ENCODE measurements at regions not wholly inside any gene's neighbourhood (a gene's known extent, or its start where the extent isn't known, plus 50 kb on each side); places are given as distances from the start of the nearest gene placed in this dataset.
"Not testable (repeated sequence)": the region's sequence is repeated elsewhere in the genome, so short reads cannot be mapped to it uniquely, and the experiment has no call there.

DNA sequence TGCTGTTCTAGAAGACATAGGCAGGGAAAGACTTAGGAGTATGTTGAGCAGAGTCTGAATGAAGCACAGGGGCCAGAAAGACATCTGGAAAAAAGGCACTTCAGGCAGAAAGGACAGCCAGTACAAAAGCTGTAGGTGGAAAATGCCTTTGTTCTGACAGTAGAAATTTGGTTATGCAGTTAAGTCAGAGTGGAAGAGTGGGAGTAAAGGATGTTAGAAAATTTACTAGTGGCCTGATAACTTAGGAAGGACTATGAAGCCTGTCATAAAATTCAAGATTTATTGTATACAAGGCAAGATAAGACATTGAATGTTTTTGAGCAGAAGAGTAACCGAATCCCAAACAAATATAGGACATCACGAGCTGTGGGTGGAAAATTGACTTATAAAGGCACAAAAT is 987.9 kb downstream of the PLA2G4A start:
- no peak for DNase-seq (ENCODE audit: low read depth, low spot score)

DNA sequence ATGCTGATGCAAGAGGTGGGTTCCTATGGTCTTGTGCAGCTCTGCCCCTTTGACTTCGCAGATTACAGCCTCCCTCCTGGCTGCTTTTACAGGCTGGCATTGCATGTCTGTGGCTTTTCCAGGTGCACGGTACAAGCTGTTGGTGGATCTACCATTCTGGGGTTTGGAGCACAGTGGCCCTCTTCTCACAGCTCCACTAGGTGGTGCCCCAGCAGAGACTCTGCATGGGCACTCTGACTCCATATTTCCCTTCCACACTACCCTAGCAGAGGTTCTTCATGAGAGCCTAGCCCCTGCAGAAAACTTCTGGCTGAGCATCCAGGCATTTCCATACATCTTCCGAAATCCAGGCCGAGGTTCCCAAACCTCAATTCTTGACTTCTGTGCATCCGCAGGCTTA is 989.0 kb downstream of the PLA2G4A start:
- no peak for DNase-seq (ENCODE audit: low read depth, low spot score)

DNA sequence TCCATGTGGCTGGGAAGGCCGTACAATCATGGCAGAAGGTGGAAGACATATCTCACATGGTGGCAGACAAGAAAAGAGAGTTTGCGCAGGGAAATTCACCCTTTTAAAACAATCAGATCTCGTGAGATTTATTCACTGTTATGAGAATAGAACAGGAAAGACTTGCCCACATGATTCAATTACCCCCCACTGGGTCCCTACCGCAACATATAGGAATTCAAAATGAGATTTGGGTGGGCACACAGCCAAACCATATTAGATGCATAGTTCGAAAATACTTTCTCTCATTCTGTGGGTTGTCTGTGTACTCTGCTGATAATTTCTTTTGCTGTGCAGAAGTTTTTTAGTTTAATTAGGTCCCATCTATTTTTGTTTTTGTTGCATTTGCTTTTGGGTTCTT is 990.3 kb downstream of the PLA2G4A start:
- no peak for DNase-seq (ENCODE audit: low read depth, low spot score)

DNA sequence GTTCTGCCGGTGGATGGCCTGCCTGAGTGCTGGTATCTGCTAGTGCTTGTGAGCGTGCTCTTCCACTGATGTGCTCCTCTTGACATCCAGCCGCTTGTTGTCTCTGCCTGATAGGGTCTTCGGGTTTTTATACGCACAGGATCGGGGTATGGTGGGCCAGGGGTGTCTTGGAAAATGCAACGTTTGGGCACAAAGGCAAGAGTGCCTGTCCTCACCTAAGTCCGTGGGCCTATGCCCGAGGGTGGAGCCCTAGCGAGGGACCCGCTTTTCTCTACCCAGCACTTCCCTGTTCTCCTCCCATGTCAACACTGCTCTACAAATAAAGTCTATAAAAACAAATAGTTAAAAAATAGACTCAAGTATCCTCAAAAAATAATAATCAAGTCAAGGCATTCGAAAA is 1007.8 kb downstream of the PLA2G4A start:
- no peak for DNase-seq (ENCODE audit: low read depth, low spot score)

DNA sequence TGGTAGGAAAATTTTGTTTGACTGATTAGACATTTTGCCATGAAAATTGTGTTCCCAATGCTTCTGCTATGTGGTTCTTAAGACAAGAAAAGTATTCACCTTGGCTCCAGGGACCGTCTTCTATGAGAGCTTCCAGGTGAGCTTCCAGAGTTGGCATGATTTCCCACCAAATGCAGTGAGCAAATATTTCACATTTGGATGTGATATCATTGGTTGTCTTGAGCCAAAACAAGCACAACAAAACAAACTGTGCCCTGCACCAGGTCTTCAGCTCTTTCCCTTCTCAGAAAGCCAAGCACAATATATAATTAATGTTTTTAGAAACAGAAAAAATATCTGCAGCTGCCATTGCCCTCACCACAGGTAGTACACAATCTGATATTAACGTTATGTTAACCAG is 1009.0 kb downstream of the PLA2G4A start:
- DNase-seq (ENCODE audit: low read depth, low spot score): no peak

DNA sequence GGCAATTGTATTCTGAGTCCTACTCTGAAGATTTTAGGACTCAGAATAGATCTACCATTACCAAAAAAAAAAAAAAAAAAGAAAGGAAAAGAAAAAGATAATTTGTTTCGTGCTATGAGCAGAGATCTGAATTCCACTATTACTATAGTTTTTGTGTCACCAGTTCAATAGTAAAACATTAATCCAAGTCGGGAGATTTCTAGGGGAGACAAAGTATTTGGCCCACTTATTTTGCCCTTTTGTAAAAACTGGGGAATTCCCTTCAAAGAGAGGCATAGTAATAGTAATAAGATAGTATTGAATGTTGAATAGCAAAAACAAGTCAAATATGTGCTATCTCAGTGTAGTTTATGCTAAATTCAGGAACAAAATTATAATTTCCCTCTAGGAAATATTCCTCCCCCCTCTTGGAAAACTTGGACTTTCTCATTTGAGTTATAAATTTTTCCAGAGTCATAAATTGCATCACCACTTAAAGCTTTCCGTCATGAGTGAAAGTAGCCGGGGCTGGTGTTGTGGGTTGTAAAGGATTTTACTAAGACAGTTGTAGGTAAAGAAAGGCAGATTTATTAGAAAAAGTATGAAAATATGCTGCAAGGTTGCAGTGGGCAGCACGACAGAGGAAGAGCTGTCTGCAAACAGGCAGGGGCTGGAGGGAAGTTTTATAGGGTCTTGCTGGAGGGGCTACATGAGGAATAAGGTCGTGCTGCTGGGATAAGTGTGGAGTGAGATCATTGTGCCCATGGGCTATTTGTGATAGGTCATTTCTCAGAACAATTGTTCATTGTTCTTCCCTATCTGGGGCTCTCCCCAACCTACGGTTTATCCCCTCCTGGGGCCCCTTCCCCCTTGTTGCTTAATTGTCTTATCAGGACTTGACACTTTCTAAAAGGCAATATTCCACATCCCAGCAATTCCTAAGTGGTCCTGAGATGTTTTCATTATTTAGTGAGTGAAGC is 1009.9 kb downstream of the PLA2G4A start:
- no peak for DNase-seq (ENCODE audit: low read depth, low spot score)

DNA sequence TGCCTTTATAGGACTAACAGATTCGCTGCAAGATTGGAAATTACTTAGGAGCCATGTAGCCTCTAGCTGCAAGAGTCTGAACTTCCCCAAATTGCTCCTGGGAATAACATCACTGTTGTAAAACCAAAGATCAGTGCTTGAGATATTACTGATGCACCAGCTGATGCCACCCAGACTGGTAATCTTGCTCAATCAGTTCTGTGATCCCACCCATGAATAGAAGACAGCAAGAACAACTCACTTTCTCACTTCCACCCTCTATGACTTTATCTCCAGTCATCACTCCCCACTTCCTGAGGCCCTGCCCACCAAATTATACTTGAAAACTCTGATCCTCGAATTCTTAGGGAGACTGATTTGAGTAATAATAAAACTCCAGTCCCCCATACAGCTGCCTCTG is 1011.1 kb downstream of the PLA2G4A start:
- no peak for DNase-seq (ENCODE audit: low read depth, low spot score)

DNA sequence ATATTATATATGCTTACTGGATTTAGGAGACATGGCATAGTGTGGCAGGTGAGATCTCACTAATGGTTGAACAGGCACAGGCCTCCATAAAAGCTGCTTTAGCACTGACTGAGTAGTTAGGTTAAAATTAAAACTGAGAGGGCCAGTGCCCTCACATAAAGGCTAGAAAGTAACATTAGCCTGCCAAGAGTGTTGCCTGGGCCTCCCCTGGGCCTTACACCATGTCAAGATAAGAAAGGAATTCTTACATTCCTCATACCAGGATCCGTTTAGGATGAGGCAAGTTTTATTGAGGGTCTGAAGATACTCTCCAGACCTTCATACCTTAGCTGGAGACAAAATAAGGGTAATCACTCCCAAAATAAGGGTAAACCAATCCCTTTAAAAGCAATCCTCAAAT is 1011.8 kb downstream of the PLA2G4A start:
- DNase-seq (ENCODE audit: low read depth, low spot score): peak; percentile 7

DNA sequence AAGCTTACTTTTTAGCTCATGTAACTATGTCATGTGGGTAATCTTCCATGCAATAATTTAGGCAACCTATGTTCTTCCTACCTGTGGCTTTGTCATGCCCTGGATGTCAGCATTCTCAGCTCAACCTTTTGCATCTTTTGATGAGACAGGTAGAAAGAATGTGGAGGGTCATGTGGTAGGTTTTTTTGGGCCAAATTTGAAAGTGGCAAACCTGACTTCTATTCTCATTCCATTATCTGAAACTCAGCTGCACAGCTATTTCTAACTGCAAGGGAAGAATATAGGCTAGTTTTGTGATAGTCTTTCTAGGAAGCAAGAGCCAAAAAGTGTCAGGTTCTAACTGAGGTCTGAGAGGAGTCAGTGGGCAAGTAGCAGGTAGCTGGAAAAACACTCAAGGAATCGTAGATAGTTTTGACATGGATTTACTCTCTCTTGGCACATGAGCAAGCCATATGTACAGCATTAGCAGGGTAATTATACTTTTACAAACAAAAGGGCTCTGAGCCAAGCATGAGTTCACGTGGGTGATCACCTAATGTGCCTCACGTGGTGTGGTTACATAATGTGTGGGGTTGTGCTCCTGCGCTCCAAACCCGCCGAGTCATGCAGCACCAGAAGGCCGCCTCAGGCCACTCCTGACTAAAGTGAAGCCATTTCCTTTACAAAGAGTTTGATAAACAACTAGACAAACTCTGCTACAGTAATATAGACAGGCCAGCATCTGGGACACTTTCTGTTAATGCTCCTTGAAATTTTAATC is 1013.8 kb downstream of the PLA2G4A start:
- DNase-seq (ENCODE audit: low read depth, low spot score): no peak

DNA sequence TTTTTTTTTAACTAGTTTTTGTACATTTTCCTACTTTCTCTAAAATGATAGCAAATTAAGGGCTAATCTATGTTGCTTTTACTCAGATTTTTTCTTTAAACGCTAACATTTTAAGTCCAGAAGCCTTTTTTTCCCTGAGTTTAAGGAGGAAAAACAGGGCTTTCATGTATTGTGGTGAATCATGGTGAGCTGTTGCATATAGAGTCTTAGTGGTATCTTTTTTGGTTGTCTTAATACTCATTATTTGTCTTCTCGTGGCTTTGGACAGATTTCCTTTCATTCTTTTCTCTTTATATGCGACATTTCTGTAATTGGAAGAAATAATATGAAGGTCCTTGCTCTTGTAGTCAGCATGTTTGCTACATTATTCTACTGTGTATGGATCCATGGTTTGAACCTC is 1015.6 kb downstream of the PLA2G4A start:
- DNase-seq (ENCODE audit: low read depth, low spot score): no peak

DNA sequence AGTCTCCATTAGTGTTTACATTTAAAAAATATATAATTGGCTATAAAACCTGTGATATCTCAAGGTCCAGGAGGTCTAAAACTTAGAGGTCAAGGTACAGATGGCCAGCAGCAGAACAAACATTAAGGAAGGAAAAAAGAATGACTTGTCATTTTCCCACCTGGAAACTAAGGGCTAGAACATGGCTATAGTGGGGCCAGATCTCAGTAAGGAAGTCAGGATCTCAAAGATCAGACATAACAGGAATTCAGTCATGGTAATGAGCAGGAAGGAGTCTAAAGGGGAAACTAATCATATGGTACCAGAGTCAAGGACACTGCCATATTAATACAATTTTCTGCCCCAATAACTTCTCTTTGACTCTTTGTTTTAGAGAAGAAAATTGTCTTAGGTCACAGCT is 1018.8 kb downstream of the PLA2G4A start:
- DNase-seq (ENCODE audit: low read depth, low spot score): no peak

DNA sequence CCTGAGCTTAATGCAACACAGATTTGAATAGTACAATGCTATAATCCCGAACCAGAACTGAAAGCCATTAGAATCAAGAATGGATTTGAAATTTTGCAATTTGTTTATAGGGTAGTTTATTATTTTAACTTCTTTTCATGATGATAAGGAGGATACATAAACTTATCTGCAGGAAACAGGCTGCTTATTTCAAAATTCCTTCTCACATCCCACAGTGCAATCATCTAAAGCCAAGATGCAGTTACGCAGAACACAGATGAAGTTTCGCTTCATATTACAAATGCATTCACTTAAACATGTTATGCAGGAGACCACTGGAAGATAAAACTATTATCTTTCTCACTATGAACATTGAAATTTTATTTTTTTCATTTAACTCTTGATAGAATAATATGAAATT is 1019.6 kb downstream of the PLA2G4A start:
- DNase-seq (ENCODE audit: low read depth, low spot score): no peak

DNA sequence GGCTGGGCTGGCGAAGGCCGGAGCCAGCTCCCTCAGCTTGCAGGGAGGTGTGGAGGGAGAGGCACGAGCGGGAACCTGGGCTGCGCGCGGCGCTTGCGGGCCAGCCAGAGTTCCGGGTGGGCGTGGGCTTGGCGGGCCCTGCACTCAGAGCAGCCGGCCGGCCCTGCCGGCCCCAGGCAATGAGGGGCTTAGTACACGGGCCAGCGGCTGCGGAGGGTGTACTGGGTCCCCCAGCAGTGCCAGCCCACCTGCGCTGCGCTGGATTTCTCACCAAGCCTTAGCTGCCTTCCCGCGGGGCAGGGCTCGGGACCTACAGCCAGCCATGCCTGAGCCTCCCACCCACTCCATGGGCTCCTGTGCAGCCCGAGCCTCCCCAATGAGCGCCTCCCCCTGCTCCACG is 1021.4 kb downstream of the PLA2G4A start:
- not testable (repeated sequence) for DNase-seq (ENCODE audit: low read depth, low spot score)

DNA sequence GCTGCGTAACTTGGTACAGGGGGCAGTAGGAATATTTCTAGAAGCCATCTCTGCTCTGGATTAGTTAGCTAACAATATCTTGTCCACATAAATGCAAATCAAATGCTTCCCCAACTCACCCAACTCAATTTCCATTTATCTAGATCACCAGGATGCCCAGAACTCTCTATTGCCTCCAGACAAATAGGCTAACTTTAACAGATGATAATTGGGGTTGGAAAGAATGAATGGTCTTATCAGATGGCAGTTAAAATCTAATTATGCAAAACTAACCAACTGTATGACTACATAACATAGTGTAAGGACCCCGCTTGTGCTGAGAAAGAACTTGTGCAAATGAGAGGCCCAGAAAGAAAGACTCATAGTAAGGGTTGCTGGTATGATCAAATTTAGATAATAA is 1024.8 kb downstream of the PLA2G4A start:
- DNase-seq (ENCODE audit: low read depth, low spot score): no peak

DNA sequence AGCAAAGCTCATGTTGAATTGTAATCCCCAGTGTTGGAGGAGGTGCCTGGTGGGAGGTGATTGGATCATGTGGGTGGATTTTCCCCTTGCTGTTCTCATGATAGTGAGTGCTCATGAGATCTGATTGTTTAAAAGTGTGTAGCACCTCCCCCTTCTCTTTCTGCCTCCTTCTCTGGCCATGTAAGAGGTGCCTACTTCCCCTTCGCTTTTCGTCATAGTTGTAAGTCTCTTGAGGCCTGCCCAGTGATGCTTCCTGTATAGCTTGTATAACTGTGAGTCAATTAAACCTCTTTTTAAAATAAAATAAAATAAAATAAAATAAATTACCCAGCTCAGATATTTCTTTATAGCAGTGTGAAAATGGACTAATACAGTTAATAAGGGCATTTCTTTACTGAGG is 1025.7 kb downstream of the PLA2G4A start:
- no peak for DNase-seq (ENCODE audit: low read depth, low spot score)

DNA sequence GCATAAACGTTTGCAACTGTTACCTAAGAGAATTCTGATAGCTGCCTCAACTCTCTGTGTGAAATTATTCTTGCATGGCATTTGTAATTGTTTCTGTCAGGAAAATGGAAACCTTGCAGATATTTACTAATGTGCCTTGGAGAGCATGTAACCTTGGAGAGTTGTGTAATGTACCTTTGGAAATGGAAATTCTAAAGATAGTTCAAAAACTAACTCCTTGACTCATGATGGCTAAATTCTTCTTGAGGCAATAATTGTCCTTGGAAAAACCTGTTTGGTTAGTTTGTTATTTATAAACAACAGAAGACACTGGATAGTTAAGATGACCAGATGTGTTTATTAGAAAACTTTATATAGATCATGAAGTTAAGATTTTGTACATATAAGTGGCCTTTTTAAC is 1033.8 kb downstream of the PLA2G4A start:
- DNase-seq (ENCODE audit: low read depth, low spot score): no peak

DNA sequence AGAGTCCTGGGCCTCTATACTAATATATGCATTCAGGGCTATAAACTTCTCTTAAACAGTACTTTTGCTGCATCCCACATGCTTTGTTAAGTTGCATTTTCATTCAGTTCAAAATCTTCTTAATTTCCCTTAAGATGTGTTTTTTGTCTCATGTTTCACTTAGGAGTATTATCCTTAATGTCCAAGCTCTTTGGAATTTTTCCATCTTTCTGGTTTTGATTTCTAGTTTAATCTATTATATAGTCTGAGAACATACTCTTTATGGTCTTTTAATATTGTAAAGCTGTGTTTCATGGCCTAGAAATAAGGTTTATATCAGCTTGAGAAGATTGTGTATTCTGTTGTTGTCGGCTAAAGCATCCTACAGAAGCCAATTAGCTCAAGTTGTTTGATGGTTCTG is 1041.8 kb downstream of the PLA2G4A start:
- no peak for DNase-seq (ENCODE audit: low read depth, low spot score)

DNA sequence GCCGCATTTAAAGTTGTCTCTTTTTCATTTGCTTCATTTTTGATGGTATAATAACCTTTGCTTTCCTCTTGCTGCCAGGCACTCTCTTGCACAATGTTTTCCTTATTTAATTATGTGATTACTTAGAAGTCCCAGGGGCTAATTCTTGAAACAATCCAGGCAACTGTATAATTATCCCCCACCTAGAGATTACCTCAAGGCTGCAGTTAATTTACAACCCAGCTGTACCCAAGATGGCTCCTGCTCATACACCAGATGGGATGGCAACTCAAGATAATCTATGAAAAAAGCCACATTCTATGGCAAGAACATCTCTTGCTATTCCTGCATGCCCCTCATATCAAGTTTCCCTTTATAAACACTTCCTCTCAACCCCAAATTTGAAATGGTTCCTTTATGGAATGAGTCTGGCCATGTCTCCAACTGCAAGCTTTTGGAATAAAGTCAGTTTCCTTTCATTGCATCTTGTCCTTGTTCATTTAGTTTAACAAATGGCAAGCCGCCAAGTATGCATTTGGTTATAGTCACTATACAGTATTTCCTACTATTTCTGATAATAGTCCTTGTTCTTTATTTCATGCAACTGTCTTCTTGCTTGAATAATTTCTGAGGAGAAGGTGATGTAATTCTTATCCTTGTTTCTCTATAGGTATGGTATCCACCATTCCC is 1042.6 kb downstream of the PLA2G4A start:
- DNase-seq (ENCODE audit: low read depth, low spot score): no peak

DNA sequence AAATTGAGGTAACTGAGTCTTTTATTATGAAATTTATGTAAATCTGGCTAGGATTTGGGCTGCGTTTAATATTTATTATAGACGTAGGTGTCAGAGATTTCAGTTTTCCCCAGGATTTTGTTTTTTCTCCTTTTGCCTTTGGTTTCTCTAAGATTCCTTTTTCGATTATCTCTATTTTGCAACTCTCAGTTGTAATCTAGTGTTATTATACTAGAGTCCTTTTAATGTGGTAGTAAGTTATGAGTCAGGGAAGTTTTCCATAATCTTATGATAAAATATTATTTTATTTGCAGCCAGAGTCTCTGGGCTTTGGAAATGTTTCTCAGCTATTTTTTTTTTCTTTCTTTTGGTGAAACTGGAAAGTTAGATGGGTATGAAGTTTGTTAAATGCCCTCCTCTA is 1043.8 kb downstream of the PLA2G4A start:
- DNase-seq (ENCODE audit: low read depth, low spot score): no peak

DNA sequence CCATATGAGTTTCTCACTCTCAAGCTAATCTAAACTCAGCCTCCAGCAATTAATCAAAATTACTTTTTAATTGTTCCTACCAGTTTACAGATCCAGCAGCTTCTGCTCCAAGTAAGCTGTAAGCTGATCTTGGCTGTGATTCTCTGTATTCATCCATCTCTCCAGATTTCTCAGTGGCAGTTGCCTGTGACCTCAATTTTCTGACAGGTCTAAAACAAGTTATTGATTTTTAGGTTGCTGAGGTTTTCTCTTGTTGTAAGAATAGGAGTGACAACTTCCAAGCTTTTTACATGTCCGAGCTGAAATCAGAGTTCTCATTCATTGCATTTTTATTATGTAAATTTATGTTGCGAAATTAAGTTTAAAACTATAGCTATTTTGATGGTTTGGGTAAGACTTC is 1044.4 kb downstream of the PLA2G4A start:
- DNase-seq (ENCODE audit: low read depth, low spot score): no peak

DNA sequence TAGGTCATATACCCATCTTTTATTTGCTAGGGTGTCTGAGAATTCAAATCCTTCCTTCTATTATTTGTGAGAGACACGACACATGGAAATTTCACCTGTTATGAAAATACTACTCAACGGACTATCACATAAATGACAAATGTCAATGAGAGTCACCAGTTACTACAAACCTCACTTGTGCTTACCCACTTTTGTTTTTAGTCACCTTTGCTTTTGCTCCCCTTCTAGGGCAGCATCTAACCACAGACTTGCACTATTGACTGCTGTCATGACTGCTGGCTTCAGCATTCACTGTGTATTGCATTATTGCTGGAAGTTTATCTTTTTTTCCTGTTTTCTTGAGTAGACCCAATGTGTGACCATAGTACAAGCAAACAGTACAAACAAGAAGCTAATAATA is 1048.0 kb downstream of the PLA2G4A start:
- no peak for DNase-seq (ENCODE audit: low read depth, low spot score)

DNA sequence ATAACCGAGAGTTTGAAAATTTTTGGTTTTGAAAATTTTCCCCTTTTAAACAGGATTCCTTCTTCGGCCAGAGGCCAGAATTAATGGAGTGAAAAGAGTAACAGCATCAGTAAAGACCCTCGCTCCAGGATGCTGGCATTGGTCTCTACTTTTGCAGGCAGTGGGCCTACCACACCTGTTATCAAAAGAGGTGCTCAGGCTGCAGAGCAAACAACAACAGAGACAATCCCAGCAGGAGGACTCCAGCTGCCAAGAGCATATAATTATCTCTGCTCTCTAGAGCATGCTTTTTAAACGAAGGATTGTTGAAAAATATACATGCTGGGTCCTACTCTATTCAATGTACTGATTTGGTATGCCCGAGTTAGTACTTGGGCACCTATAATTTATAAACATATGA is 1048.5 kb downstream of the PLA2G4A start:
- no peak for DNase-seq (ENCODE audit: low read depth, low spot score)
